Endodermal cell (in vitro differentiated cells): ENCODE measurements at regions not wholly inside any gene's neighbourhood (a gene's known extent, or its start where the extent isn't known, plus 50 kb on each side); places are given as distances from the start of the nearest gene placed in this dataset.
A peak's percentile ranks its signal among the peaks of the same experiment; 100 is the strongest.

Experiments used
- DNase-seq: peaks from one replicate; pipeline ENCODE4 v3.0.0-alpha.2; 2017
- H3K27ac ChIP-seq: 2 replicates; pipeline ENCODE4 v1.5.1; 2013; ENCODE audit warnings: mild to moderate bottlenecking, low read depth, low read length, moderate library complexity
- H3K27me3 ChIP-seq: 2 replicates; pipeline ENCODE4 v1.6.1; 2013; ENCODE audit warnings: mild to moderate bottlenecking, low read length, moderate library complexity; ENCODE audit not compliant: insufficient read depth, control insufficient read depth, poor library complexity, severe bottlenecking
- H3K36me3 ChIP-seq: 2 replicates; pipeline ENCODE4 v1.7.0; 2013; ENCODE audit warnings: mild to moderate bottlenecking, low read length, moderate library complexity; ENCODE audit not compliant: control insufficient read depth, insufficient read depth
- H3K4me1 ChIP-seq: one replicate; pipeline ENCODE4 v1.7.0; 2013; ENCODE audit warnings: low read length; ENCODE audit not compliant: control insufficient read depth, insufficient read depth
- H3K4me3 ChIP-seq: 2 replicates; pipeline ENCODE4 v1.5.1; 2013; ENCODE audit warnings: mild to moderate bottlenecking, low read length, moderate library complexity
- H3K9ac ChIP-seq: 2 replicates; pipeline ENCODE4 v1.6.1; 2013; ENCODE audit warnings: mild to moderate bottlenecking, low read length, moderate library complexity; ENCODE audit not compliant: poor library complexity, severe bottlenecking; ENCODE audit errors: extremely low read depth
- H3K9me3 ChIP-seq: 2 replicates; pipeline ENCODE4 v1.6.1; 2013; ENCODE audit warnings: mild to moderate bottlenecking, low read length, moderate library complexity; ENCODE audit not compliant: control insufficient read depth
- H3K27ac Mint-ChIP-seq: 2 replicates; pipeline ENCODE4 v1.8.0; 2020; ENCODE audit warnings: mixed read lengths
- H3K27me3 Mint-ChIP-seq: 2 replicates; pipeline ENCODE4 v1.8.0; 2021; ENCODE audit warnings: mild to moderate bottlenecking, mixed read lengths; ENCODE audit not compliant: insufficient read depth
- H3K36me3 Mint-ChIP-seq: 2 replicates; pipeline ENCODE4 v1.8.0; 2020; ENCODE audit warnings: low read depth, mixed read lengths
- H3K4me1 Mint-ChIP-seq: 2 replicates; pipeline ENCODE4 v1.8.0; 2020; ENCODE audit warnings: mixed read lengths
- H3K4me3 Mint-ChIP-seq: 2 replicates; pipeline ENCODE4 v1.8.0; 2020; ENCODE audit warnings: mild to moderate bottlenecking, moderate library complexity, mixed read lengths
- H3K9me3 Mint-ChIP-seq: 2 replicates; pipeline ENCODE4 v1.8.0; 2020; ENCODE audit warnings: mild to moderate bottlenecking, mixed read lengths
- CTCF ChIP-seq: fragments of 200-600 bp; sonication (generic); conservative IDR thresholded peaks from 2 replicates; pipeline ENCODE4 v1.5.0; 2021; ENCODE audit warnings: antibody characterized with exemption, mild to moderate bottlenecking
- WGBS, 2 experiments: methylation state at CpG; one replicate each; pipeline versions ENCODE4 v1.1.5 to v1.1.7; 2013; ENCODE audit warnings: missing lambda C conversion rate in 2 of 2, mixed read lengths in 1 of 2; ENCODE audit not compliant: insufficient coverage in 1 of 2, insufficient read length in 1 of 2; 5-methylcytosine and 5-hydroxymethylcytosine counted together

- Mint-ChIP-seq H3K9me3 (peaks cover 14% of the 10 kb centered on the region), H3K4me1 (no peaks in the 10 kb centered on the region), H3K27me3 (no peaks in the 10 kb centered on the region), H3K4me3 (no peak overlapping the region), H3K27ac (no peak overlapping the region), H3K36me3 (peaks cover 3% of the 10 kb centered on the region)
- Histone ChIP-seq H3K9me3 (peaks cover 26% of the 10 kb centered on the region), H3K4me3 (no peak overlapping the region), H3K27ac (no peak overlapping the region), H3K4me1 (no peaks in the 10 kb centered on the region), H3K9ac (no peak overlapping the region), H3K36me3 (no peaks in the 10 kb centered on the region), H3K27me3 (no peaks in the 10 kb centered on the region)
- WGBS, 2 experiments, result 53 to 60% methylated on average over 1 to 5 of the region's 5 CpGs
- DNase-seq, result peak; percentile 51
- peak; percentile 68 for TF ChIP-seq CTCF
Measured at GRCh38 chr6:115271434-115271833, 789.3 kb downstream of the FRK start.

- no peak for DNase-seq
- peaks cover 4% of the 10 kb centered on the region for H3K4me1 Mint-ChIP-seq
- Histone ChIP-seq H3K36me3 (no peaks in the 10 kb centered on the region), H3K4me3 (no peak overlapping the region), H3K27me3 (no peaks in the 10 kb centered on the region), H3K9ac (no peak overlapping the region), H3K27ac (no peak overlapping the region), H3K4me1 (no peaks in the 10 kb centered on the region), H3K9me3 (peaks cover 26% of the 10 kb centered on the region)
- H3K27me3 Mint-ChIP-seq, result no peaks in the 10 kb centered on the region
- TF ChIP-seq CTCF, result no peak
- no peak overlapping the region for H3K4me3 Mint-ChIP-seq
- H3K9me3 Mint-ChIP-seq, result peaks cover 14% of the 10 kb centered on the region
- no peak overlapping the region for H3K27ac Mint-ChIP-seq
- peaks cover 3% of the 10 kb centered on the region for H3K36me3 Mint-ChIP-seq
Measured at GRCh38 chr6:115270953-115271352, 789.7 kb downstream of the FRK start.

- no peaks in the 10 kb centered on the region for H3K4me1 ChIP-seq
- H3K27ac ChIP-seq, result no peak overlapping the region
- no peaks in the 10 kb centered on the region for H3K36me3 ChIP-seq
- Mint-ChIP-seq H3K9me3 (peaks cover 8% of the 10 kb centered on the region), H3K4me3 (no peak overlapping the region), H3K36me3 (no peaks in the 10 kb centered on the region), H3K27ac (no peak overlapping the region), H3K27me3 (no peaks in the 10 kb centered on the region), H3K4me1 (no peaks in the 10 kb centered on the region)
- TF ChIP-seq CTCF, result no peak
- H3K9me3 ChIP-seq, result no peaks in the 10 kb centered on the region
- H3K27me3 ChIP-seq, result no peaks in the 10 kb centered on the region
- H3K9ac ChIP-seq, result no peak overlapping the region
- no peak for DNase-seq
- no peak overlapping the region for H3K4me3 ChIP-seq
- 97% methylated on average over 3 of the region's 4 CpGs; no CpG with 5 or more reads in 1 of the 2 experiments for WGBS, 2 experiments
Measured at GRCh38 chr6:115241373-115241772, 819.3 kb downstream of the FRK start.
